CD14-positive monocyte (primary cell): ENCODE measurements at regions not wholly inside any gene's neighbourhood (a gene's known extent, or its start where the extent isn't known, plus 50 kb on each side); places are given as distances from the start of the nearest gene placed in this dataset.

Experiments
- DNase-seq, 3 donors: peaks; one replicate each; pipeline ENCODE4 v3.0.0-alpha.2; 2011 to 2022
- H2AFZ ChIP-seq: 2 replicates; pipeline ENCODE4 v1.6.0; 2012; ENCODE audit warnings: mild to moderate bottlenecking, low read depth, low read length, inconsistent platforms; ENCODE audit not compliant: insufficient read depth, poor library complexity, severe bottlenecking
- H3K27ac ChIP-seq, 2 donors: 1 replicate in 1 of 2; 2 replicates in 1 of 2; pipeline ENCODE4 v1.5.1; 2012 to 2013; ENCODE audit warnings: low read length in 2 of 2, control low read depth in 1 of 2, inconsistent platforms in 1 of 2, low read depth in 1 of 2, mild to moderate bottlenecking in 1 of 2
- H3K27me3 ChIP-seq, 2 donors: one replicate each; pipeline versions ENCODE4 v1.6.0 to v1.6.1; 2011 to 2013; ENCODE audit warnings: low read length in 2 of 2; ENCODE audit not compliant: control insufficient read depth in 2 of 2, insufficient read depth in 2 of 2
- H3K36me3 ChIP-seq, 2 donors: replicated peaks in 1 of 2; 1 replicate in 1 of 2; 2 replicates in 1 of 2; pipeline versions ENCODE4 v1.5.1 to v1.6.1; 2012 to 2013; ENCODE audit warnings: low read length in 2 of 2, control low read depth in 1 of 2, inconsistent platforms in 1 of 2, mild to moderate bottlenecking in 1 of 2; ENCODE audit not compliant: insufficient read depth in 2 of 2, control insufficient read depth in 1 of 2
- H3K4me1 ChIP-seq, 2 donors: 1 replicate in 1 of 2; 2 replicates in 1 of 2; pipeline versions ENCODE4 v1.5.1 to v1.6.1; 2012 to 2013; ENCODE audit warnings: low read length in 2 of 2, control low read depth in 1 of 2, inconsistent platforms in 1 of 2, mild to moderate bottlenecking in 1 of 2, moderate library complexity in 1 of 2; ENCODE audit not compliant: insufficient read depth in 2 of 2, control insufficient read depth in 1 of 2
- H3K4me2 ChIP-seq: replicated peaks from 2 replicates; pipeline ENCODE3; 2012; ENCODE audit warnings: low read length, moderate library complexity, mild to moderate bottlenecking; ENCODE audit not compliant: poor library complexity, severe bottlenecking; ENCODE audit errors: extremely low read depth
- H3K4me3 ChIP-seq, 3 experiments: fragments of 200-600 bp in 1 of 3; sonication (generic) in 1 of 3; replicated peaks in 1 of 3; 1 replicate in 2 of 3; 2 replicates in 1 of 3; pipeline ENCODE4 v1.5.1; 2011 to 2013; ENCODE audit warnings: low read length in 3 of 3, mild to moderate bottlenecking in 3 of 3, control low read depth in 2 of 3, low read depth in 2 of 3, inconsistent platforms in 1 of 3, moderate library complexity in 1 of 3
- H3K79me2 ChIP-seq: 2 replicates; pipeline ENCODE4 v1.6.0; 2012; ENCODE audit warnings: mild to moderate bottlenecking, control low read depth, inconsistent platforms, low read length, moderate library complexity; ENCODE audit not compliant: insufficient read depth
- H3K9ac ChIP-seq: 2 replicates; pipeline ENCODE4 v1.6.0; 2017; ENCODE audit warnings: low read length, mild to moderate bottlenecking; ENCODE audit not compliant: insufficient read depth, poor library complexity, severe bottlenecking
- H3K9me3 ChIP-seq, 2 donors: replicated peaks in 1 of 2; 1 replicate in 1 of 2; 2 replicates in 1 of 2; pipeline versions ENCODE4 v1.5.1 to v1.6.1; 2012 to 2013; ENCODE audit warnings: low read length in 2 of 2, control low read depth in 1 of 2; ENCODE audit not compliant: control insufficient read depth in 1 of 2, insufficient read depth in 1 of 2
- H4K20me1 ChIP-seq: 2 replicates; pipeline ENCODE4 v1.6.0; 2012; ENCODE audit warnings: mild to moderate bottlenecking, low read length, control low read depth, moderate library complexity; ENCODE audit not compliant: insufficient read depth
- H3K27ac Mint-ChIP-seq, 7 donors: one replicate each; pipeline ENCODE4 v1.8.0; 2020; ENCODE audit warnings: mild to moderate bottlenecking in 7 of 7, mixed read lengths in 7 of 7, moderate library complexity in 6 of 7, inconsistent platforms in 2 of 7
- H3K27me3 Mint-ChIP-seq, 3 donors: one replicate each; pipeline ENCODE4 v1.8.0; 2021 to 2022; ENCODE audit warnings: low read depth in 3 of 3, mild to moderate bottlenecking in 3 of 3, mixed read lengths in 3 of 3, moderate library complexity in 3 of 3, inconsistent platforms in 1 of 3
- H3K36me3 Mint-ChIP-seq, 2 donors: one replicate each; pipeline ENCODE4 v1.8.0; 2020; ENCODE audit warnings: mixed read lengths in 2 of 2, inconsistent platforms in 1 of 2, mild to moderate bottlenecking in 1 of 2
- H3K4me1 Mint-ChIP-seq: one replicate; pipeline ENCODE4 v1.8.0; 2020; ENCODE audit warnings: mild to moderate bottlenecking, mixed read lengths
- H3K4me3 Mint-ChIP-seq, 2 donors: one replicate each; pipeline ENCODE4 v1.8.0; 2020; ENCODE audit warnings: mild to moderate bottlenecking in 2 of 2, mixed read lengths in 2 of 2, moderate library complexity in 1 of 2
- H3K9me3 Mint-ChIP-seq, 7 donors: one replicate each; pipeline ENCODE4 v1.8.0; 2020 to 2022; ENCODE audit warnings: mixed read lengths in 7 of 7, mild to moderate bottlenecking in 6 of 7, moderate library complexity in 6 of 7, inconsistent platforms in 2 of 7
- WGBS: methylation state at CpG from one replicate; pipeline ENCODE4 v1.1.5; 2013; ENCODE audit warnings: missing lambda C conversion rate; ENCODE audit not compliant: insufficient coverage; 5-methylcytosine and 5-hydroxymethylcytosine counted together
- intact Hi-C, 2 donors: fragments of 100-400 bp; cut with micrococcal nuclease; formaldehyde crosslinking; loops; one replicate each; pipeline versions ENCODE4 v1.15.0 to v1.15.1; 2023
- TF ChIP-seq, protein P1 (sequence below): fragments of 200-600 bp; IDR thresholded peaks from one replicate; pipeline ENCODE4 v1.8.0; 2022; ENCODE audit warnings: antibody characterized with exemption, mild to moderate bottlenecking

DNA sequence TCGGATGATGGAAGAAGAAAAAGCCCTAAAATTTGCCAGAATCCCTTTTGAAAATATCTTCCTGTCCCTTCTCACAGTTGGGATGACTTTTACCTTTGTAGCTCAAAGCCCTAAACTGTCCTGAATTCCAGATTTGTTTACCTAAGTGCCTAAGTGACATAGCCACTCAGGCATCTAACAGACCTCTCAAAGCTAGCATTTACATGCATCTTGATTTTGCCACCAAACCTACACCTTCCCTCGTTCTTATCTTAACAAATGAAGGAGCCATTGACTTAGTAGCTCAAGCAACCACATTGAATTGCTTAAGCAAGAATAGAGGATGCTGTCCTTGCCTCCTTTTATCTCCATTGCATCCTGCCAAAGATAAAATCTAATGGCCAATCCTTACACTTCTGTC, 198.4 kb upstream of the NTM start:
- Histone ChIP-seq H3K79me2 (no peaks in the 10 kb centered on the region), H3K9ac (no peak overlapping the region), H3K4me2 (no peak overlapping the region), H4K20me1 (no peaks in the 10 kb centered on the region), H3K36me3 (no peaks in the 10 kb centered on the region), H2AFZ (no peak overlapping the region), H3K9me3 (peaks cover 0 to 3% of the 10 kb centered on the region in 2 donors), H3K27ac (no peak overlapping the region), H3K27me3 (no peaks in the 10 kb centered on the region), H3K4me1 (no peaks in the 10 kb centered on the region), H3K4me3 (no peak overlapping the region)
- intact Hi-C loops = no loop called here
- WGBS = 38% methylated on average over 1 of the region's 2 CpGs
- Mint-ChIP-seq H3K27ac (no peak overlapping the region), H3K4me3 (no peak overlapping the region), H3K36me3 (no peaks in the 10 kb centered on the region), H3K27me3 (peaks cover 0 to 2% (median under 1%) of the 10 kb centered on the region in 3 donors), H3K9me3 (peaks cover 0 to 10% (median 4%) of the 10 kb centered on the region in 7 donors), H3K4me1 (no peaks in the 10 kb centered on the region)
- TF ChIP-seq, protein P1, sequence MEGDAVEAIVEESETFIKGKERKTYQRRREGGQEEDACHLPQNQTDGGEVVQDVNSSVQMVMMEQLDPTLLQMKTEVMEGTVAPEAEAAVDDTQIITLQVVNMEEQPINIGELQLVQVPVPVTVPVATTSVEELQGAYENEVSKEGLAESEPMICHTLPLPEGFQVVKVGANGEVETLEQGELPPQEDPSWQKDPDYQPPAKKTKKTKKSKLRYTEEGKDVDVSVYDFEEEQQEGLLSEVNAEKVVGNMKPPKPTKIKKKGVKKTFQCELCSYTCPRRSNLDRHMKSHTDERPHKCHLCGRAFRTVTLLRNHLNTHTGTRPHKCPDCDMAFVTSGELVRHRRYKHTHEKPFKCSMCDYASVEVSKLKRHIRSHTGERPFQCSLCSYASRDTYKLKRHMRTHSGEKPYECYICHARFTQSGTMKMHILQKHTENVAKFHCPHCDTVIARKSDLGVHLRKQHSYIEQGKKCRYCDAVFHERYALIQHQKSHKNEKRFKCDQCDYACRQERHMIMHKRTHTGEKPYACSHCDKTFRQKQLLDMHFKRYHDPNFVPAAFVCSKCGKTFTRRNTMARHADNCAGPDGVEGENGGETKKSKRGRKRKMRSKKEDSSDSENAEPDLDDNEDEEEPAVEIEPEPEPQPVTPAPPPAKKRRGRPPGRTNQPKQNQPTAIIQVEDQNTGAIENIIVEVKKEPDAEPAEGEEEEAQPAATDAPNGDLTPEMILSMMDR = no peak
- DNase-seq = no peak

DNA sequence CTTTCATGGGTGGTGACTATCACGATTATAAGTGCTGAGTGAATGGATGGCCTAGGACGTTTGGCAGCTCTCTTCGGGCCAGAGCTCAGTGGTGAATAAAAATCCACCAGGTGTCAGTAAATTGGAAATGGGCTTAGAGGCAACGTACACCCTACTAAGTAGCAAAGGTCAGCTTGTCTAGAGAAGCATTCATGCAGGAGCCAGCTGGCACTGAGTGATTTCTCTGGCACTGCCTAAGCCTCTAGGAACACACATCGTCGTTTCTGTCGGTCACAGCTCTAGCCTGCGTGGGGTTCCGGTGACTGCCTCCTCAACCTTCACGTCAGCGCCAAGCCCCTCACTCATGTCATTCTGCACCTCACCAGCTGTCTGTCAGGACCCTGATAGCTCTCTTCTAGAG, 192.4 kb upstream of the NTM start:
- Histone ChIP-seq H4K20me1 (no peaks in the 10 kb centered on the region), H3K4me2 (no peak overlapping the region), H3K9me3 (peaks cover 0 to 3% of the 10 kb centered on the region in 2 donors), H3K36me3 (no peaks in the 10 kb centered on the region), H3K9ac (no peak overlapping the region), H3K27me3 (no peaks in the 10 kb centered on the region), H3K27ac (no peak overlapping the region), H3K4me1 (no peaks in the 10 kb centered on the region), H3K79me2 (no peaks in the 10 kb centered on the region), H2AFZ (no peak overlapping the region), H3K4me3 (no peak overlapping the region)
- Mint-ChIP-seq H3K36me3 (no peaks in the 10 kb centered on the region), H3K4me1 (no peaks in the 10 kb centered on the region), H3K4me3 (no peak overlapping the region), H3K27ac (no peak overlapping the region), H3K27me3 (peaks cover 0 to 6% (median 0%) of the 10 kb centered on the region in 3 donors), H3K9me3 (peaks cover 0 to 7% (median 5%) of the 10 kb centered on the region in 7 donors)
- no peak for DNase-seq
- TF ChIP-seq, protein P1 = no peak
- WGBS = 91% methylated on average over 11 of the region's 11 CpGs
- intact Hi-C loops = no loop called here
